Astrocyte of the cerebellum (primary cell): ENCODE measurements at regions not wholly inside any gene's neighbourhood (a gene's known extent, or its start where the extent isn't known, plus 50 kb on each side); places are given as distances from the start of the nearest gene placed in this dataset.

Experiments
- DNase-seq: peaks from one replicate; pipeline ENCODE4 v3.0.0-alpha.2; 2011; ENCODE audit warnings: low read depth
- H3K4me3 ChIP-seq: 2 replicates; pipeline ENCODE4 v1.5.1; 2011; ENCODE audit warnings: mild to moderate bottlenecking, low read depth, low read length, moderate library complexity
- in situ Hi-C: cut with HindIII; loops from 2 replicates; pipeline ENCODE4 v1.10.0; 2017; ENCODE audit warnings: low sequenced_read_pairs
- TF ChIP-seq, protein P1 (sequence below): IDR thresholded peaks from 2 replicates; pipeline ENCODE4 v1.5.1; 2012; ENCODE audit warnings: low read length, low read depth, moderate library complexity, mild to moderate bottlenecking; ENCODE audit errors: missing control alignments

DNA sequence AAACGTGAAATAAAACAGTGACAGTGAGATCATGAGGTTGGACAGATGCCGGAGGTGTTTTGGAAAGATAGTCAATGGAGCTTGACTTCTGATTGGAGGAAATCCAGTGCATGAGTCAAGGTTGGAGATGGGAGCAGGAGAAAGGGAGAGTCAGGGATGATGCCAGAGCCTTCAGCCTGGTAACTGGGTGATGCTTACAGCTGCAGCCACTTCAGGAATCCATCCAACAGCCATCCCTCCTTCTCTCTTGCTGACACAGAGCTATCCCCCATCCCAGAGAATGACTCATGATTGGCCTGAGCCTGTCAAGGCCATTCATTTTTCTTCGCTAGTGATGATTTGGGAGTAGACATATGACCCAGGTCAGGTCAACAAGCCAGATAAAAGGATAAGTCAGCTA, 112.8 kb downstream of the SAMD5 start:
- H3K4me3 ChIP-seq: no peak overlapping the region
- in situ Hi-C loops: no loop called here
- TF ChIP-seq, protein P1, sequence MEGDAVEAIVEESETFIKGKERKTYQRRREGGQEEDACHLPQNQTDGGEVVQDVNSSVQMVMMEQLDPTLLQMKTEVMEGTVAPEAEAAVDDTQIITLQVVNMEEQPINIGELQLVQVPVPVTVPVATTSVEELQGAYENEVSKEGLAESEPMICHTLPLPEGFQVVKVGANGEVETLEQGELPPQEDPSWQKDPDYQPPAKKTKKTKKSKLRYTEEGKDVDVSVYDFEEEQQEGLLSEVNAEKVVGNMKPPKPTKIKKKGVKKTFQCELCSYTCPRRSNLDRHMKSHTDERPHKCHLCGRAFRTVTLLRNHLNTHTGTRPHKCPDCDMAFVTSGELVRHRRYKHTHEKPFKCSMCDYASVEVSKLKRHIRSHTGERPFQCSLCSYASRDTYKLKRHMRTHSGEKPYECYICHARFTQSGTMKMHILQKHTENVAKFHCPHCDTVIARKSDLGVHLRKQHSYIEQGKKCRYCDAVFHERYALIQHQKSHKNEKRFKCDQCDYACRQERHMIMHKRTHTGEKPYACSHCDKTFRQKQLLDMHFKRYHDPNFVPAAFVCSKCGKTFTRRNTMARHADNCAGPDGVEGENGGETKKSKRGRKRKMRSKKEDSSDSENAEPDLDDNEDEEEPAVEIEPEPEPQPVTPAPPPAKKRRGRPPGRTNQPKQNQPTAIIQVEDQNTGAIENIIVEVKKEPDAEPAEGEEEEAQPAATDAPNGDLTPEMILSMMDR: no peak
- DNase-seq: no peak

DNA sequence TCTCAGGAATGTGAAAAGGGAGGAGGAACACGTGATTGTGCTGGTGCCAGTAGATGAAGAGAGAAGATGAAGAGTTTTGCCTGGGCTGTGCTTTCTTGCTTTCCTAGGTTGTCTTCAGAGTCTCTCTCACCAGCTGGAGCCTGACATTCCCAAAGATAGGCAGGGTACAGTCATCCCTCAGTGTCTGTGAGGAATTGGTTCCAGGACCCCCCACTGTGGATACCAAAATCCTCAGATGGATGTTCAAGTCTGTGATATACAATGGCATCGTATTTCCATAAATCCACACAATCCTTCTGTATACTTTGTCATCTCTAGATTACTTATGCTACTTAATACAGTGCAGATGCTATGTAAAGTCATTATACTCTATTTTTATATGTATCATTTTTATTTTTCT, 113.5 kb downstream of the SAMD5 start:
- TF ChIP-seq, protein P1: no peak
- in situ Hi-C loops: no loop called here
- DNase-seq: no peak
- H3K4me3 ChIP-seq: no peak overlapping the region

DNA sequence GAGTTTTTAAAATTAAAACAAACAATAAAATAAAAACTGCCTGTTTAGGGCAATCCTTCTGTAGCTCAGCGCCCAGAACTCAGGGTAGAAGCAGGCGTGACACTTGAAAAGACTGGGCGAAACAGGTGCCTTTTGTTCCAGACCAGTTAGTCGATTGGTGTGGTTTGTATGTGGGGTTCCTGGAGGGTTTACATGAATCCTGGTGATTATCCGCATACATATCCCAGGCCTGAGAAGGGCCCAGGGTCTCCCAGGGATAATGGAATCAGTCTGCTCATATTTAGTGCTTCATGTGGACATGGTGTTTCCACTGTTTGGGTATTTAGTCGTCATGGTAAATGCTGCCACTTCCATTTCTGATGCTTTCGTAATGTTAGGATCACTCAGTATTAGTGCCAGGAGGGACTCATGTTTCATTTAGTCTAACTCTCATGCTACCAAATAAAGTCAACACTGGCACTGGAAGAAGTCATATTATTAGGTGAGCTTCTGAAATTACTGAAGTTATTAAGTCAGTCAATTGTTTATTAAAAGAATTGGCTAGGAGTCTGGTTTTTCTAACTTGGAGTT, 116.5 kb downstream of the SAMD5 start:
- no peak for DNase-seq
- no peak overlapping the region for H3K4me3 ChIP-seq
- TF ChIP-seq, protein P1: no peak
- in situ Hi-C loops: no loop called here

DNA sequence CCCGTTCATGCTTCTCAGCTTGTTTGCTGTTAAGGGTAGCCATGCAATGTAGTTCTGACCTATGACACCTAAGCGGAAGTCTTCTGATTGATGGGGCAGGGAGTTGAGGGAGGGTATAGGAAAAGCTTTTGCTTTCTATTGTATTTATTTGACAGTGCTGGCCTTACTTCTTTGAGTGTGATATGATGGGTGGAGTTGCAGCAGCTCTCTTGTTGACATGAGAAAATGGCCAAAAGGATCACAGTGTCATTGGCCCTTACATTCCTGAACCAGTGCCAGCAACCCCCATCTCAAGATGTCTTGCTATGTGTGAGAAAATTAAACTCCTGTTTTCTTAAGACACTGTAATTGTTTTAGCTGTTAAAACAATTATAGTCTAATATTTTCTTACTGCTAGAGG, 117.5 kb downstream of the SAMD5 start:
- TF ChIP-seq, protein P1: no peak
- no peak overlapping the region for H3K4me3 ChIP-seq
- no peak for DNase-seq
- in situ Hi-C loops: no loop called here

DNA sequence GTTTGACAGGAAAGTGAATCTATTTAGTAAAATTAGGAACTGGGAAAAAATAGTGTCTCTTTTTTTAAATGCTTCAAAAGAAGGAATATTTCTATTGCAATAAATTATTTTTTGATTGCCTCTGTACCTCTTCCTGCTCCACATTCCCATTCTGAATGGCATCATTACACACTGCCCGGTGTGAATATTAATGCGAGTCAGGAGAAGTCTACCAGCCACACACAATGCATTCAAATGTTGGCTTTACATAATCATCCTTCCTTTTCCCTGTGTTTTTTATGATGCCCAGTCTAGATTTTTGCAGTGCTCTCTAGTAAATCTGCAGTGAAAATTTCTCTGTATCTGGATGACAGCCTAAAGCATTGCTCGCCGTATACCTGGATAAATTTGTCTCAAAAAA, 118.9 kb downstream of the SAMD5 start:
- in situ Hi-C loops: no loop called here
- no peak for DNase-seq
- H3K4me3 ChIP-seq: no peak overlapping the region
- TF ChIP-seq, protein P1: no peak

DNA sequence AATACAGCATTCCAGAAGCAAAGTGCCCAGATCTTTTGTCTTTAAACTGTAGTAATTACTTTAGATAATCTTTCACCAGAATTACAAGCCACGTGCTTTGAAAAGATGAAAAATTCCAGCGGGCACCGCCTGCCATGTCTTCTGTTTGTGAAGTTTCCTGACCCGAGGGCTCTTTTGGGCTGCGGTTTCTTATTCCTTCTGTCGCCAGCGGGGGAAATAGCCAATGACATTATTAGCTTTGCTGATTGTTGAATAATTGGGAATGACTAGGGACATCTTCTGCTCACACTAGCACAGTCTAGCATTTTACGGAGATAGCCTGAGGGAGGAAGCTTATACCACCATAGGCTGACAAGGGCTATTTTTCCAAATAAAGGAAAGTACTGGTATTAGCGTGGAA, 124.7 kb downstream of the SAMD5 start:
- in situ Hi-C loops: no loop called here
- TF ChIP-seq, protein P1: no peak
- no peak for DNase-seq
- H3K4me3 ChIP-seq: no peak overlapping the region
